ENCODE measurements at regions not wholly inside any gene's neighbourhood (a gene's known extent, or its start where the extent isn't known, plus 50 kb on each side); places are given as distances from the start of the nearest gene placed in this dataset.
"Not testable (repeated sequence)": the region's sequence is repeated elsewhere in the genome, so short reads cannot be mapped to it uniquely, and the experiment has no call there.

GRCh38 chr7:138346975-138347374, 113.1 kb upstream of the TRIM24 start:
- no peaks in the 10 kb centered on the region for H3K27me3 Mint-ChIP-seq
- ATAC-seq (replicated peaks; ENCODE audit: extremely low read depth, poor library complexity, severe bottlenecking) (no peak), DNase-seq (ENCODE audit: low spot score in 2 of 2) (no peak)
- H3K36me3 Mint-ChIP-seq (ENCODE audit: insufficient read depth) = no peaks in the 10 kb centered on the region
- peaks cover 29% of the 10 kb centered on the region for H3K9me3 Mint-ChIP-seq
- no peak overlapping the region for H3K27ac Mint-ChIP-seq (ENCODE audit: low read depth)
- H3K4me3 Mint-ChIP-seq = no peak overlapping the region
- H3K4me1 Mint-ChIP-seq = no peaks in the 10 kb centered on the region

- Mint-ChIP-seq H3K27ac (ENCODE audit: low read depth) (no peak overlapping the region), H3K27me3 (no peaks in the 10 kb centered on the region), H3K36me3 (ENCODE audit: insufficient read depth) (no peaks in the 10 kb centered on the region), H3K4me1 (no peaks in the 10 kb centered on the region), H3K4me3 (no peak overlapping the region), H3K9me3 (peaks cover 22% of the 10 kb centered on the region)
- no peak for DNase-seq (ENCODE audit: low spot score in 2 of 2)
- no peak for ATAC-seq (replicated peaks; ENCODE audit: extremely low read depth, poor library complexity, severe bottlenecking)
These were observed 110.0 kb upstream of the TRIM24 start for GRCh38 chr7:138349841-138350700.

GRCh38 chr7:138350701-138351357, 109.2 kb upstream of the TRIM24 start:
- H3K27me3 Mint-ChIP-seq = no peaks in the 10 kb centered on the region
- no peak for ATAC-seq (replicated peaks; ENCODE audit: extremely low read depth, poor library complexity, severe bottlenecking)
- no peak overlapping the region for H3K27ac Mint-ChIP-seq (ENCODE audit: low read depth)
- H3K36me3 Mint-ChIP-seq (ENCODE audit: insufficient read depth) = no peaks in the 10 kb centered on the region
- H3K9me3 Mint-ChIP-seq = peaks cover 14% of the 10 kb centered on the region
- no peak overlapping the region for H3K4me3 Mint-ChIP-seq
- DNase-seq (ENCODE audit: low spot score in 2 of 2) = no peak
- H3K4me1 Mint-ChIP-seq = no peaks in the 10 kb centered on the region

GRCh38 chr7:138352570-138353461, 107.2 kb upstream of the TRIM24 start:
- Mint-ChIP-seq H3K9me3 (peaks cover 8% of the 10 kb centered on the region), H3K4me1 (no peaks in the 10 kb centered on the region), H3K27ac (ENCODE audit: low read depth) (no peak overlapping the region), H3K27me3 (no peaks in the 10 kb centered on the region), H3K36me3 (ENCODE audit: insufficient read depth) (no peaks in the 10 kb centered on the region), H3K4me3 (no peak overlapping the region)
- ATAC-seq (replicated peaks; ENCODE audit: extremely low read depth, poor library complexity, severe bottlenecking) = no peak
- DNase-seq (ENCODE audit: low spot score in 2 of 2) = no peak

GRCh38 chr7:138354066-138354465, 106.0 kb upstream of the TRIM24 start:
- H3K36me3 Mint-ChIP-seq (ENCODE audit: insufficient read depth) = no peaks in the 10 kb centered on the region
- H3K27ac Mint-ChIP-seq (ENCODE audit: low read depth) = no peak overlapping the region
- peaks cover 8% of the 10 kb centered on the region for H3K9me3 Mint-ChIP-seq
- no peaks in the 10 kb centered on the region for H3K4me1 Mint-ChIP-seq
- no peak for ATAC-seq (replicated peaks; ENCODE audit: extremely low read depth, poor library complexity, severe bottlenecking)
- no peak overlapping the region for H3K4me3 Mint-ChIP-seq
- H3K27me3 Mint-ChIP-seq = no peaks in the 10 kb centered on the region
- DNase-seq (ENCODE audit: low spot score in 2 of 2) = no peak

GRCh38 chr7:138355254-138355653, 104.8 kb upstream of the TRIM24 start:
- no peaks in the 10 kb centered on the region for H3K4me1 Mint-ChIP-seq
- H3K27ac Mint-ChIP-seq (ENCODE audit: low read depth) = no peak overlapping the region
- ATAC-seq (replicated peaks; ENCODE audit: extremely low read depth, poor library complexity, severe bottlenecking) = no peak
- H3K36me3 Mint-ChIP-seq (ENCODE audit: insufficient read depth) = no peaks in the 10 kb centered on the region
- H3K27me3 Mint-ChIP-seq = peaks cover 6% of the 10 kb centered on the region
- H3K9me3 Mint-ChIP-seq = peaks cover 8% of the 10 kb centered on the region
- no peak overlapping the region for H3K4me3 Mint-ChIP-seq
- DNase-seq (ENCODE audit: low spot score in 2 of 2) = no peak

GRCh38 chr7:138358850-138359341, 101.2 kb upstream of the TRIM24 start:
- Mint-ChIP-seq H3K4me1 (no peaks in the 10 kb centered on the region), H3K9me3 (no peaks in the 10 kb centered on the region), H3K27me3 (peaks cover 6% of the 10 kb centered on the region), H3K27ac (ENCODE audit: low read depth) (no peak overlapping the region), H3K36me3 (ENCODE audit: insufficient read depth) (no peaks in the 10 kb centered on the region), H3K4me3 (no peak overlapping the region)
- ATAC-seq (replicated peaks; ENCODE audit: extremely low read depth, poor library complexity, severe bottlenecking) (no peak), DNase-seq (ENCODE audit: low spot score in 2 of 2) (no peak)

GRCh38 chr7:138359870-138360559, 100.0 kb upstream of the TRIM24 start:
- Mint-ChIP-seq H3K27ac (ENCODE audit: low read depth) (no peak overlapping the region), H3K27me3 (peaks cover 6% of the 10 kb centered on the region), H3K4me1 (no peaks in the 10 kb centered on the region), H3K4me3 (no peak overlapping the region), H3K9me3 (no peaks in the 10 kb centered on the region), H3K36me3 (ENCODE audit: insufficient read depth) (no peaks in the 10 kb centered on the region)
- DNase-seq (ENCODE audit: low spot score in 2 of 2) = no peak
- no peak for ATAC-seq (replicated peaks; ENCODE audit: extremely low read depth, poor library complexity, severe bottlenecking)

- no peaks in the 10 kb centered on the region for H3K9me3 Mint-ChIP-seq
- no peak for DNase-seq (ENCODE audit: low spot score in 2 of 2)
- H3K27me3 Mint-ChIP-seq = peaks cover 6% of the 10 kb centered on the region
- no peak overlapping the region for H3K4me3 Mint-ChIP-seq
- no peaks in the 10 kb centered on the region for H3K4me1 Mint-ChIP-seq
- no peaks in the 10 kb centered on the region for H3K36me3 Mint-ChIP-seq (ENCODE audit: insufficient read depth)
- no peak overlapping the region for H3K27ac Mint-ChIP-seq (ENCODE audit: low read depth)
- no peak for ATAC-seq (replicated peaks; ENCODE audit: extremely low read depth, poor library complexity, severe bottlenecking)
These were observed 96.3 kb upstream of the TRIM24 start for GRCh38 chr7:138363721-138364120.

GRCh38 chr7:138366137-138366536, 93.9 kb upstream of the TRIM24 start:
- ATAC-seq (replicated peaks; ENCODE audit: extremely low read depth, poor library complexity, severe bottlenecking); DNase-seq (ENCODE audit: low spot score in 2 of 2); H3K9me3 Mint-ChIP-seq; H3K4me1 Mint-ChIP-seq; H3K27me3 Mint-ChIP-seq; H3K36me3 Mint-ChIP-seq (ENCODE audit: insufficient read depth); H3K27ac Mint-ChIP-seq (ENCODE audit: low read depth); H3K4me3 Mint-ChIP-seq: not testable (repeated sequence)

GRCh38 chr7:138366676-138367075, 93.4 kb upstream of the TRIM24 start:
- ATAC-seq (replicated peaks; ENCODE audit: extremely low read depth, poor library complexity, severe bottlenecking); H3K4me1 Mint-ChIP-seq; H3K27ac Mint-ChIP-seq (ENCODE audit: low read depth); H3K36me3 Mint-ChIP-seq (ENCODE audit: insufficient read depth); H3K4me3 Mint-ChIP-seq; DNase-seq (ENCODE audit: low spot score in 2 of 2); H3K9me3 Mint-ChIP-seq; H3K27me3 Mint-ChIP-seq: not testable (repeated sequence)

GRCh38 chr7:138369797-138370196, 90.3 kb upstream of the TRIM24 start:
- DNase-seq (ENCODE audit: low spot score in 2 of 2) = no peak
- Mint-ChIP-seq H3K36me3 (ENCODE audit: insufficient read depth) (no peaks in the 10 kb centered on the region), H3K9me3 (no peaks in the 10 kb centered on the region), H3K27ac (ENCODE audit: low read depth) (no peak overlapping the region), H3K27me3 (peaks cover 9% of the 10 kb centered on the region), H3K4me3 (no peak overlapping the region), H3K4me1 (no peaks in the 10 kb centered on the region)
- no peak for ATAC-seq (replicated peaks; ENCODE audit: extremely low read depth, poor library complexity, severe bottlenecking)
